Skin of body (tissue), 1 donor: ENCODE measurements at regions not wholly inside any gene's neighbourhood (a gene's known extent, or its start where the extent isn't known, plus 50 kb on each side); places are given as distances from the start of the nearest gene placed in this dataset.
"Not testable (repeated sequence)": the region's sequence is repeated elsewhere in the genome, so short reads cannot be mapped to it uniquely, and the experiment has no call there.

Source experiments
- DNase-seq: peaks from one replicate; lab custom pipeline; 2025; lab: John Stamatoyannopoulos, UW

DNA sequence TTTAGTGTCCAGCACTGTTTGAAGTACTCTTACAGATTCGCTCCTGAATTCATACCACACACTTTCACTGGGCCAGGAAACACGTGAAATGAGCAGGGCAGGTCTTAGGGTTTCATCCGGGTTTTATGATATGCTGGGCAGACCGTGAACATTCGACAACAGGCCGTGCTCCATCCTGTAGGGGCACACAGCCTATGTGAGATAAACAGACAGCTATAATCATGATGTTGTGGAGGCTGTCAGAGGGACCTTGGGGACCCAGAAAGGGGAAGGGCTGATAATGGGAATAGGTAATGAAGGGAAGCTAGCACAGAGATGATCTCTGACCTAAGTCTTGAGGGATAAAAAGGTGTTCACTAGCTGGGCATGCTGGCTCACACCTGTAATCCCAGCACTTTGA, 110.4 kb downstream of the RIN2 start:
- DNase-seq = no peak

DNA sequence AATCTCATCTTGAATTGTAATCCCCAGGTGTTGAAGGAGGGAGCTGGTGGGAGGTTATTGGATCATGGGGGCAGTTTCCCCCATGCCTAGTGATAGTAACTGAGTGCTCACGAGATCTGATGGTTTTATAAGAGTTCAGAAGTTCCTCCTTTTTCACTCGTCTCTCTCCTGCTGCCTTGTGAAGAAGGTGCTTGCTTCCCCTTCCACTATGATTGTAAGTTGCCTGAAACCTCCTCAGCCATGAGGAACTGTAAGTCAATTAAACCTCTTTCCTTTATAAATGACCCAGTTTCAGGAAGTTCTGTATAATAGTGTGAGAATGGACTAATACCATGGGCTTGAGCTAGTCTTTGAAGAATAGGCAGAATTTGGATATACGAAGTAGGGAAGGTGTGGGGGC, 113.9 kb downstream of the RIN2 start:
- no peak for DNase-seq

DNA sequence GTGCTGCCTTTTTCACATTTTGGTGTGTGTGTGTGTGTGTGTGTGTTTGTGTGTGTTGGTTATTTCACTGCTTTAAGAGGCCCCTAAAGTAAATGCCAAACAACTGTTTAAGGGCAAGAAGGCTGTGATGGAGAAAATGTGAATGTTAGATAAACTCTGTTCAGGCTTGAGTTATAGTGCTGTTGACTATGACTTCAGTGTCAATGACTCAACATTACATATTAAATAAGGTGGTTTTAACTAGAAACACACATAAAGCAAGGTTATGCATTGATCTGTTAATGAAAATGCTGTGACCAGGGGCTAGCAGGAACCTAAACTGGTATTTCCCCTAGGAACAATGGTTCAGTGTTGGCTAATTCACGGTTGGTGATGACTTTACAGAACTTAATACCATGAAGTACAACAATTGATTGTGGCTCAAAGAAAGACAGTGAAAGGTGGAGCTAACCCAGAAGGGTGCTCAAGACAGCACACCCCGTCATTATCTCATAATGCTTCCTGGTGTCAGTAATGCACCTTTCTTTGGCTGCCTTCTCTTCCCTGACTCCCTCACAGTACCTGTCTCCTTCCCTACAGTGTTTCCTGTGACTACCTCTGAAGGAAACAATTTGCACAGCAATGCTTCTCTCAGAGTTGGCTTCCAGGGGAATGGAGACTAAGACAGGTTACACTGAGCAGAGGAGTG, 116.1 kb downstream of the RIN2 start:
- DNase-seq = no peak

DNA sequence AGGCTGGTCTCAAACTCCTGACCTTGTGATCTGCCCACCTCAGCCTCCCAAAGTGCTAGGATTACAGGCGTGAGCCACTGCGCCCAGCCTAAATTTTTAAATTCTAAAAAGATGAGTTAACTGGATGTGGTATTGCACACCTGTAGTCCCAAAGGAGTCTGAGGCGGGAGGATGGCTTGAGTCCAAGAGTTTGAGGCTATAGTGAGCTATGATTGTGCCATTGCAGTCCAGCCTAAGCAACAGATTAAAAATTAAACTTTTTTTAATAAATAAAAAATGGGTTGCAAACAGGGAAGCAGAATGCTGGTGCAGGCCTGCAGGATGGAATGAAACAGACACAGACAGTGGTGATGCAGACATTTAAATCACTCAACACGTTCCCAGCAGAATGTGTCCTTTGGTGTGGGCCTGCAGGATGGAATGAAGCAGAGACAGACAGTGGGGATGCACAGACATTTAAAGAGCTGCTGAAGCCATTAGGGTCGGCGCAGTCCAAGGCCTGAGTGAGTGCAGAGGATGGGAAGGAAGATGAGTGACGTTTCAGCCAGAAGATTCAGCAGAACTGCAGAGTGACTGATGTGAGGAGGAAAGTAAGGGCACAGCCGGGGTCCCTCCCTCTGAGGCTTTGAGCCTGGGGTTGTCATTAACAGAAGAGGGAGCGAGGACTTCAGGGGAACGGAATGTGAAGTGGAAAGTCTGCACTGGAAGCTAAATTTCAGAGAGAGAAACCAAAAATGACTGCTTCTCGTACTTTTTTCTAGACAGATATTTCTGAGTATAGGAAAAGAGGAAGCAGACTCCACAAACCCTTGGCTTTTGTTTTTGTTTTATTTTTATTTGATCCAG, 117.5 kb downstream of the RIN2 start:
- DNase-seq = peak; percentile 34

DNA sequence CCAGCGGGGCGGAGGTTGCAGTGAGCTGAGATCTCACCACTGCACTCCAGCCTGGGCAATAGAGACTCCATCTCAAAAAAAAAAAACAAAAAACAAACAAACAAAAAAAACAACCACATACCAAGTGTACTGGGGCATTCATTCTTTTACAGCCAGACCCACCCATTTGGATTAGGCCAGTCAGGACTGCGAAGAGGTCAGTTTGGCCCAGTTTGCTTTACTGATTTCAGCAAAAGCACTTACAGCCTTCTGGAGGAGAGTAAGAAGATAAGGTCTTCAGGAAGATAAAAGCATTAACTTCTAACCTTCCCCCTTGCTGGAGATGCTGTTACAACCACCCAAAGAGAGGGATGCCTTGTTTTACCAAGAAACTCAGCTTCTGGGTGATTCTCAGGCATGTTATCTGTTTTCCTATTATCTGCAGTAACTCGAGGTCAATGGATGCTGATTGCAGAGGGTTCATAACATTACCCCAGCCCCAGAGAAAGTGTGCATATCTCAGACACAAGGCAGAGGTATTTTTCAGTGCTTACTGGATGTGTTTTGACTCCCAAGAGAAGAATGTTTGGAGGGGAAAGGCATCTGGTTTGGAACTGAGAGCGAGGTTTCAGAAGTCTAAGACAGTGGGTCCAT, 118.9 kb downstream of the RIN2 start:
- DNase-seq = no peak

DNA sequence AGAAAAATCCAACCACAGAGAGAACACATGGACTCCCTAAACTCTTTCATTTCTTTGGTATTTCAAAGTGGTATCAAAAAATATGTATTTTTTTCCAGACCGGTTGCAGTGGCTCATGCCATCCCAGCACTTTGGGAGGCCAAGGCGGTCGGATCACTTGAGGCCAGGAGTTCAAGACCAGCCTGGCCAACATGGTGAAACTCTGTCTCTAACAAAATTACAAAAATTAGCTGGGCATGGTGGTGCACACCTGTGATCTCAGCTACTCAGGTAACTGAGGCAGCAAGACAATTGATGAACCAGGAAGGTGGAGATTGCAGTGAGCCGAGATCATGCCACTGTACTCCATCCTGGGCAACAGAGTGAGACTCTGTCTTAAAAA, 121.8 kb downstream of the RIN2 start:
- not testable (repeated sequence) for DNase-seq

DNA sequence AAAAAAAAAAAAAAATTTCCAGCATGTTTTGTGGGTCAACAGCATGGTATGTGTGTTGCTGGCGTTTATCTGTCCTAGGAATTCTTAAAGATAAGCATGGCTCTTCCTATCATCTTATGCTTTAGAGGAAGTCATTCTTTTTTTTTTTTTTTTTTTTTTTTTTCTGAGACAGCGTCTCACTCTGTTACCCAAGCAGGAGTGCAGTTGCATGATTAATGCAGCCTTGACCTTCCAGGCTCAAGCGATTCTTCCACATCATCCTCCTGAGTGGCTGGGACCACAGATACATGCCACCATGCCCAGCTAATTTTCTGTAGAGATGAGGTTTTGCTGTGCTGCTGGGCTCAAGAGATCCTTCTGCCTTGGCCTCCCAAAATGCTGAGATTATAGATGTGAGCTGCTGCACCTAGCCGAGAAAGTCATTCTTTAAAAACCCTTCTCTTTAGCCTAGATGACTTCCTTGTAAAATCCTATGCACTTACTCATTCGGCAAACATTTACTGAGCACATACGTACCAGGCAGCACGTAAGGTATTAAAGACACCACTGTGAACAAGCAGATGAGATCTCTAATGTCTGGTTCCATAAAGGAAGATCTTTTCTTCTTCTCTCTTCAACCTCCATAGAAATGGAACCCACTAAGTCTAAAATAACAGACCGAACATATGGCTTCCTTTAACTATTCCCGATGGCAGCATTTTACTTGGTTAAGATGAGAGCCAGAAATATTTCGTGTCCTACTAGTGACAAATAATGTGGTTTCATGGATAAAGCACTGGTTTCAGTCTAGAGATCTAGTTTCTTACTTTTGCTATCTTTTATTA, 122.4 kb downstream of the RIN2 start:
- DNase-seq = no peak

DNA sequence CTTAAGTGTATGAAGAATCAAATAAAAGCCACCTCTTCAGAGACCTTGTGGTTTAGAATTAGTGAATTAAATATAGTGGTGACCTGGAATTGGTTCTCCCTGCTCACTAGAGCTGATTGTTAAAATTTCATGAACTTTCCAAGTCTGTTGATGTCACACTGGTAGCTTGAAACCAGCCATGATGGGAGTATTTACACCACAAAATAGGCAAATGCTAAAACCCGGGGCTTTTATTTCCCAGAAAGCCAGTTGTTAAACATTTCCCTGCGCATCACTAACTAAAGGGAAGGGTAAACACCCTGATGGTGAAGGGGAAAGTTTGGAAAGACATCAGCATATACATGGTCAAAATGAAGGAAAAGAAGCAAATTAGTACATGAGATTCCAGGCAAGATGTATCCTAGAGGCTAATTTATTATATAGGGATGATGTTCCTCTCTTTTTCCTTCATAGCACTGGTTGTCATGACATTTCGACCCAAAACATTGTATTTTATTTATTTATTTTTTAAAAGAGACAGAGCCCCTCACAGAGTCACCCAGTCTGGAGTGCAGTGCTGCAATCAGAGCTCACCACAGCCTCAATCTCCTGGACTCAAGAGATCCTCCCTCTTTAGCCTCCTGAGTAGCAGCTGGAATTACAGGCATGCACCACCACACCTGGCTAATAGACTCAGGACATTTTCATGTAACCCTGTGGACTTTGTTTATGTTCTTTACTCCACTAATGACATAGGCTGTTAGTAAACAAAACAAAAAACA, 123.2 kb downstream of the RIN2 start:
- DNase-seq = no peak

DNA sequence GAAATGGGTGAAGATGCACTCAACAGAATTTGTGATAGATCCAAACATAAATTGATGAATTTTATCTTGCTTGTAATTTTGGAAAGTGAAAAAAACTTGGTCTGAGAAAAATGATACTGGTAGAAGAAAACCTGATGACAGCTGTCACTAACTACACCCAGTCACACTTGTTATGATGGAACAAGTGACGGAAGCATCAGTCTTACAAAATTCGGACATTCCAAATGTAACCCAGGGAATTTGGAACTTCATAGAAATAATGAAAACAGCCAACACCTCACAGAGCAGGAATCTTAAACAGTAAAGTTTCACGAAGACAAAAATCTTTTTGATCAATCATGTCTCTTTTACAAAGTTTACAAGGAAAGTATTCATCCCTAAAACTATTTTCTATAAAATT, 123.9 kb downstream of the RIN2 start:
- no peak for DNase-seq

DNA sequence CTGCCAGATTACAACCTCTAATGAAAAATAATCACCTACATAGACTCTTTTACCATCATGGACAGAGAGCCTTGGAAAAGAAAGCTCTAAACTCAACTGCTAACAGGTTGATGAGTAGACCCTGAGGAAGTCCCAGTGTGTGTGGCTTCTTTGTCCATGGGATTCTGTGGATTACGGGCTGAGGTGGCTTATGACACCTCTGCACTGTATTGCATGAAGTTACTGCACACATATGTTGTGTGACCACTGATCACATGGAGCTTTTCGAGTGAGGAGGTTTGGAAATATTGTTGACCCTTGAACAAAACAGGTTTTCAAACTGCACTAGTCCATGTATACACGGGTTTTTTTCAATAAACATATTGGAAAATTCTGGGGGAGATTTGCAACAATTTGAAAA, 124.4 kb downstream of the RIN2 start:
- DNase-seq = no peak

DNA sequence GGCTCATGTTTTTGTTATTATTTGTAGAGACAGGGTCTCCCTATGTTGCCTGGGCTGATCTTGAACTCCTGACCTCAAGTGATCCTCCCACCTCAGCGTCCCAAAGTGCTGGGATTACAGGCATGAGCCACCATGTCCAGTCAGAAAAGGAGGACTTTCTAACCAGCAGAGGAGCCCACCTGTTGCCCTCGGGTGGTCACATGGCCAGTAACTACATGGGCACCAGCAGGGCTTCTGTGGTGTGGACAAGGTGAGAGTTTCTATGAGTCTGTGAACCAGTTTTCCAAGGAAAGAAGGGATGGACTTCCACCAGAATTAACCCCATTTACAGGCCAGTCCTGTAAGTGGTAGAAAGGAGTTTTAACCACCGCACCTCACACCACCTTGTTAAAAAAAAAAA, 125.4 kb downstream of the RIN2 start:
- DNase-seq = no peak

DNA sequence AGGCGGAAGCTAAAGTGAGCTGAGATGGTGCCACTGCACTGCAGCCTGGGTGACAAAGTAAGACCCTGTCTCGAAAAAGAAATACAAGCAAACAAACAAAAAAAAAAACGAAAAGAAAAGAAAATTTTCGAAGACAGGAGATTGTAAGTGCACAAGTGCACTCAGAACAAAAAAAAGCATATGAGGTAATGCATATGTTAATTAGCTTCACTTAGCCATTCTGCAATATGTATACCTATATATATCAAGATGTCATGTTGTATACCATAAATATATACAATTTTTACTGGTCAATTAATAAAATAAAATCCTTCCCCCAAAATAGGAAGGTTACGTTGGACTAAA, 127.5 kb downstream of the RIN2 start:
- DNase-seq = no peak

DNA sequence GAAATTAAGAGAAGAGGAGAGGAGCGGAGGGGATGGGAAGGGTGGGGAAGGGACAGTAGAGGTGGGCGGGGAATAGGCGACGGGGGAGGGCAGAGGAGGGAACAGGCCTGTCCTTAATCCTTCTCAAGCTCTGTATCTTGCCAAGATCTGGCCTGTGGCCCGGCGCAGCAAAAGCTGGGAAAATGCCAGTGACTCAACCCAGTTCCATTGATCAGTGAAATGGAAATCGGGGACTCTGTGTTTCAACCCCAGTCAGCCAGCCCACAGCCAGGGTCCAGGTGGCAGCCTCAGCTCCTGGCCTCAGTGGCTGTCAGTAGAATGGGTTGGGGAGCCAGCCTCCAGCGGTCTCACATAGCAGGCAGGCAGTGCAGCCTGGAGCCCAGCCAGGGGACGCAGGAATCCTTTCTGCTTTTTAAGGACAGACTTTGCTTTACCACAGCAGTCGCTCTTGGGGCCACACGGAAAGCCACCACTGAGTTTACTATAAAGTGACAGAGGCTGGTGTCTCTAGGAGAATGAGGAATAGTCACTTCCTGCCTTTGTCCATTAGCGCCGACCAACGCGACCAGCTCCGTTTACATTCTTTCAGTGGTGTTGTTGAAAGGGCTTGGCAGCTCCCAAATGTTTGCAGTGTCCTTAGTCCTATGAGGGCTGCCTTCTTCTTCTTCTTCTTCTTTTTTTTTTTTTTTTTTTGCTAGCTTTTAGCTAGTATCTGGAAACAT, 128.0 kb downstream of the RIN2 start:
- no peak for DNase-seq

DNA sequence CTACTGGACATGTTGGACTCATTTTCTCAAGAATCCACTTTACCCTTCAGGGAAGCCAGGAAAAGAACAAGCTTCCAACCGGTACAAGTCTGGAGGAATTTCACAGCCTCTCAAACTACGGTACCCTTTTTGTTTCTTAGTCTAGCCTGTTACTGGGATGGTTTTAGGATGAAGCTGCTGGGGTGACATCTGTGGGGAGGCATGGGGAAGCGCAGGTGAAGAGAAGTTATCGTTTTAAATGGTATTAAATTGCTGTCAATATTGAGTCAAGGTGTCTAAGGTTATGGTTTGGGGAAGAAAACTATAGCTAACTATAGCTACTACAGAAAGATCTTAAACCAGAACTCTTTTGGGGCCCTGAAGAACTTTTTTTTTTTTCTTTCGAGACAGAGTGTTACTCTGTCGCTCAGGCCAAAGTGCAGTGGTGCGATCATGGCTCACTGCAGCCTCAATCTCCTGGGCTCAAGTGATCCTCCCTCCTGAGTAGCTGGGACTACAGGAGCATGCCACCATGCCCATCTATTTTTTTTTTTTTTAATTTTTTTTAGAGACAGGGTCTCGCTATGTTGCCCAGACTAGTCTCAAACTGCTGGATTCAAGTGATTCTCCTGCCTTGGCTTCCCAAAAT, 128.7 kb downstream of the RIN2 start:
- no peak for DNase-seq

DNA sequence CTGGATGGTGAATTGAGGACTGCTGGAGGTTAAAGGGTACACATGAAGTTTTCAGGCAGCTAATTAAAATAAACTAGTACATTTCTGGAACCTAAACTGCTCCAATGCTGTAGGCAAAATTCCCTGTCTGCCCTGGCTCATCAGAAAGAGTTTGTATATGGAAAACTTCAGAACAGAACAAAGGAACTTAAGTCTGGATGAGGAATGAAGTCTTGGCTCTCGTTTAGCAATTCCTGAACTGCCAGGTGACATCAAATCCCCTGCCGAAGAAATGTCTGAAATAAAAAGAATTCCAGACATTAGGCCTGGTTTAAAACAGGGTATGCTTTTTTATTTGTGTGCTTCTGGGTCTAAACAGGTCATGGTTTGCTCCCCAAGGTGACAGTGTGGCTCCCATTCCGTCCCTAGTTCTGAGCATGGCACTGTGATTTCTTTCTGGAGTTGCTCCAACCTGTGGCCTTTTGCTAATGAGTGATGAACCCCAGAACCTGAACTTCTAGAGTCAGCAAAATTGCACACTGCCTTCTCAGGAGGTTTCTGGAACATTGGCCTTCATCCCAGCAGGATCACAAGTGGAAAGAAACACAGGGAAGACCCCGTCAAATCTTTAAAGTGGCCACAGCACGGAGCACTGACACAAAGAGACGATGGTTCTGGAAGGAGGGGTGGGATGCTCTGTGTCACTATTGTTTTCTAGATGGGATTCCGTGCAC, 129.4 kb upstream of the NAA20 start:
- DNase-seq = no peak

DNA sequence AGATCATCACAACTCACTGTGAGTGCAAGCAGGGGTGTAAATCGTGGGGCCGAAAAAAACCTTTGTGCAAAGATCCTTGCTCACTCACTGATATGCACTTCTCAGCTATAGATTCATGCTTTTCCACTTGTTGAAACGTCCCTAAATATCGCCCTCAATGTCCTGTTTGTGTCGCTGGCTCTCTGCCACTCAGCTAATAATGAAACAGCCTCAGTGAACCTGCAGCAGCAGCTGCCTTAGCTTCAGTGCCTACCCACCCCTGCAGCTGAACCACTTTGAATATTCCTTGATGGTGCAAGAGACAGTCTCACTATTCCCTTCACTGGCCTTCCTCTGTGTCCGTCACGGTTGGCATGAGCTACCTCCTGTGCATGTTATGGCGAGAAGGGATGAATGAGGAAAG, 128.9 kb upstream of the NAA20 start:
- DNase-seq = no peak

DNA sequence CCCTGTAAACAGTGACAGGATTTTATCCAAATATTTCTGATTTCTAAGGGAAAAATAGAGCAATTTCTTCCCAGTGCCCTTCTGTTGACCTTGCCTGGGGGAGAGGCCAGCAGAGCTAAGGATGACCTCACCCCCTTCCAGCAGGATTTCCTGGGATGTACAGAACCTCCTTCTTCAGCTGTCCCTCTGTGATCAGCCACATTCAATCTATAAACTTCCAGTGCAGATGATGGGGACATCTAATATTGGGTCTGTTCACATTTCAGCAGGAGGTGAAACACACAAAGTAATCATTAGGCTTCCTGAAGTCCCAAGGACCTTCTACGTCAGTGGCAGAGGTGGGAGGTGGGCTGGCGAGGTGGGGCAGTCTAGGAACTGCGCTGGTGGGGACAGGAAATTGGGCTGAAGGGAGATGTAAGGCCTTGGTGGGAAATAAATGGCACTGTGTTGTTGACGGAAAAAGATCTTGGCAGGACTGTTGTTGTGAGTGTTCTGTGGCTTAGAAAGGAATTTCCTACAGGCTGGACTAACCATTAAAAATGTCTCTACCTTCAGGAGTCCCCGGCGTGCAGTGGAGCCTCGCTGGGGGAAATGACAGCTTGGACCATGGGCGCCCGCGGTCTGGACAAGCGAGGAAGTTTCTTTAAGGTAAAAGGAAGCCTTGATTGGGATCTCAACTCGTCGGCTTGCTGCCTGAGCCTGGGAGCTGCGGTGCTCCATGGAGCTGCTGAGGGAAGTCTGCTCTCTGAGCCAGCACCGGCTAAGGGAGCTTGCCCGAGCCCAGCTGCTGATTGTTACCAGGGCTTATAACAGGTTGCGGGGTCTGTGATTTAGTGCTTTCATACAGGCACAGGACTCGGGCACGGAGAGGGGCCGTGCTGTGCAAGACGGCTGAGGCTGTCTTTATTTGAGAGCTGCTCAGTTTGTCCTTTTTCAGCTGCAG, 127.9 kb upstream of the NAA20 start:
- DNase-seq = peak; percentile 44

DNA sequence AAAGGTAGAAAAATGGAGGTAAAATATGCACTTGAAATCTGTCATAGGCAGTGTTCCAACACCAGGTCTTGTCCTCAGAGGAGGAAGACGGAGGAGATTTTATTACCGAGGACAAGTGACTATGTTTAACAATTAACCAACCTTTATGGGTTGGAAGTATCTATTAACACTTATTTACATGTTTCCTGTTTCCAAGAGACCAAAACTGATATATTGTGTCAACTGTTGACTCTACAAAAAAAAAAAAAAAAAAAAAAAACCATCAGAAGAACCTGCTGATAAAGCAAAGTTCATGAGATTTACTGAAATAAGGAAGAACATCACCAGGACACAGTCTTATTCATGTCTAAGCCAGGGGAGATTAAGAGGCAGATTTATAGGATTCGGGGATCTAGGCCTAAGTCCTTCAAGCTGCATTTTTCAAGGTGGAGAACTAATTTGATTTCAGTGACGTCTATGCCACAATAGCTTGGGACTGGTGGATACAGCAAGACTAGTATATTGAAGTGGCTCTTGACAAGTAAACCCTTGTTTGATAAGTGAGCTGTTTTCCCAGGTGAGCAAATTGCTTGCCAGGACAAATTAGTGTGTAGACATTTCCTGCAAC, 126.6 kb upstream of the NAA20 start:
- no peak for DNase-seq
